ENCODE measurements at regions not wholly inside any gene's neighbourhood (a gene's known extent, or its start where the extent isn't known, plus 50 kb on each side); places are given as distances from the start of the nearest gene placed in this dataset.

DNA sequence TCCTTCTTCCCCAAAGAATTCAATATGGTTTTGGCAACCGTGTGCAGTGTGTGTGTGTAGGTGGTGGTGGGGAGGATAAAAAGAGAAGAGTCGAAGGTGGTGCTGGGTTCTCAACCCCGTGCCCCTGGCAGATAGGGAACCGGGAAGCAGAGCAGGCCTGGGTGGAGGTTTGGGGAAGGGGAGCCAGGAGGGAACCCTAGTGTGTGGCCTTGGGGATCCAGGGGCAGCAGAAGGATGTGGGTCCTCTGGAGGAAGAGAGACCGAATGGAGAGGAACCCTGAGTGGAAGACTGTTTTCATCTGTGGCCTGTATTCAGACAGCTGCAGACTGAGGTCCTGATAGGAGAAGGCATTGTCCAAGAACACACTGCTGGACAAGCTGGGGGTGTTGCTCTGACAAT lies 73.3 kb upstream of the B3GAT1 start:
- Histone ChIP-seq H3K36me3 (ENCODE audit: insufficient read depth, low read length) (no peaks in the 10 kb centered on the region), H3K4me2 (ENCODE audit: low read depth, low read length, poor library complexity, severe bottlenecking) (no peak overlapping the region), H4K20me1 (ENCODE audit: insufficient read depth, low read length, poor library complexity, severe bottlenecking) (no peaks in the 10 kb centered on the region), H3K4me1 (ENCODE audit: insufficient read depth, low read length, poor library complexity, severe bottlenecking) (no peaks in the 10 kb centered on the region), H3K9me2 (replicated peaks; ENCODE audit: low read depth, low read length) (no peaks in the 10 kb centered on the region), H3K4me3 (ENCODE audit: low read length, poor library complexity, severe bottlenecking) (no peak overlapping the region), H3F3A (ENCODE audit: low read depth) (no peaks in the 10 kb centered on the region), H3K79me2 (ENCODE audit: insufficient read depth, low read length) (no peaks in the 10 kb centered on the region), H3K27me3 (ENCODE audit: insufficient read depth, low read length, poor library complexity, severe bottlenecking) (no peaks in the 10 kb centered on the region), H2AFZ (ENCODE audit: low read length) (no peak overlapping the region), H3K9ac (ENCODE audit: low read depth, low read length, poor library complexity, severe bottlenecking) (no peak overlapping the region), H3K9me3 (ENCODE audit: insufficient read depth, low read depth, low read length) (peaks cover 31% of the 10 kb centered on the region; the same call in 1 of the 2 replicates)
- TF ChIP-seq, protein P1, sequence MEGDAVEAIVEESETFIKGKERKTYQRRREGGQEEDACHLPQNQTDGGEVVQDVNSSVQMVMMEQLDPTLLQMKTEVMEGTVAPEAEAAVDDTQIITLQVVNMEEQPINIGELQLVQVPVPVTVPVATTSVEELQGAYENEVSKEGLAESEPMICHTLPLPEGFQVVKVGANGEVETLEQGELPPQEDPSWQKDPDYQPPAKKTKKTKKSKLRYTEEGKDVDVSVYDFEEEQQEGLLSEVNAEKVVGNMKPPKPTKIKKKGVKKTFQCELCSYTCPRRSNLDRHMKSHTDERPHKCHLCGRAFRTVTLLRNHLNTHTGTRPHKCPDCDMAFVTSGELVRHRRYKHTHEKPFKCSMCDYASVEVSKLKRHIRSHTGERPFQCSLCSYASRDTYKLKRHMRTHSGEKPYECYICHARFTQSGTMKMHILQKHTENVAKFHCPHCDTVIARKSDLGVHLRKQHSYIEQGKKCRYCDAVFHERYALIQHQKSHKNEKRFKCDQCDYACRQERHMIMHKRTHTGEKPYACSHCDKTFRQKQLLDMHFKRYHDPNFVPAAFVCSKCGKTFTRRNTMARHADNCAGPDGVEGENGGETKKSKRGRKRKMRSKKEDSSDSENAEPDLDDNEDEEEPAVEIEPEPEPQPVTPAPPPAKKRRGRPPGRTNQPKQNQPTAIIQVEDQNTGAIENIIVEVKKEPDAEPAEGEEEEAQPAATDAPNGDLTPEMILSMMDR (conservative IDR thresholded peaks at IDR 0.05; ENCODE audit: low read length) = no peak
- TF ChIP-seq EZH2phosphoT487 (IDR thresholded peaks at IDR 0.05; ENCODE audit: borderline replicate concordance) = no peak

DNA sequence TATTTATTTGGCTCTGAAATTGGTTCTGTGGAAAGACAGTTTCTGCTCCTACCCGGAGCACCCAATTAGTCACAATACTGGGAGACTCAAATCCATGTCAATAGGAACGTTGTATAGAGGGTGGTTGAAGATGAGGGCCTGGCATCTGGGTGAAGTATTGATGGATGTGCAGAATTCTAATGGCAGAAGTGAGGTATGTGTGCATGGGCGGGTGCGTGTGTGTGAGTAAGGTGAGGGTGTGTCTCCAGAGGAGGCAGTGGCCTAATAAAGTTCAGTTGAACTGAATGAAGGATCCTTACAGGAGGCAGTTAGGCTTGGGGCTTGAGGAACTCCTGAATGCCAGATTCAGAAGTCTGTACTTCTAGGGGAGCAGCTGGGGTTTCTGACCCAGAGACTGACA lies 71.8 kb upstream of the B3GAT1 start:
- H3K9me3 ChIP-seq (ENCODE audit: insufficient read depth, low read depth, low read length) = peaks cover 37% of the 10 kb centered on the region; the same call in 1 of the 2 replicates
- no peak overlapping the region for H3K4me2 ChIP-seq (ENCODE audit: low read depth, low read length, poor library complexity, severe bottlenecking)
- no peak overlapping the region for H2AFZ ChIP-seq (ENCODE audit: low read length)
- no peak overlapping the region for H3K4me3 ChIP-seq (ENCODE audit: low read length, poor library complexity, severe bottlenecking)
- H4K20me1 ChIP-seq (ENCODE audit: insufficient read depth, low read length, poor library complexity, severe bottlenecking) = no peaks in the 10 kb centered on the region
- no peak for TF ChIP-seq EZH2phosphoT487 (IDR thresholded peaks at IDR 0.05; ENCODE audit: borderline replicate concordance)
- TF ChIP-seq, protein P1 (conservative IDR thresholded peaks at IDR 0.05; ENCODE audit: low read length) = no peak
- no peaks in the 10 kb centered on the region for H3K27me3 ChIP-seq (ENCODE audit: insufficient read depth, low read length, poor library complexity, severe bottlenecking)
- H3K36me3 ChIP-seq (ENCODE audit: insufficient read depth, low read length) = no peaks in the 10 kb centered on the region
- no peaks in the 10 kb centered on the region for H3K9me2 ChIP-seq (replicated peaks; ENCODE audit: low read depth, low read length)
- H3K79me2 ChIP-seq (ENCODE audit: insufficient read depth, low read length) = no peaks in the 10 kb centered on the region
- H3K9ac ChIP-seq (ENCODE audit: low read depth, low read length, poor library complexity, severe bottlenecking) = no peak overlapping the region
- no peaks in the 10 kb centered on the region for H3F3A ChIP-seq (ENCODE audit: low read depth)
- H3K4me1 ChIP-seq (ENCODE audit: insufficient read depth, low read length, poor library complexity, severe bottlenecking) = no peaks in the 10 kb centered on the region

GRCh38 chr11:134483291-134483690 lies 71.2 kb upstream of the B3GAT1 start:
- TF ChIP-seq, protein P1 (conservative IDR thresholded peaks at IDR 0.05; ENCODE audit: low read length) = no peak
- no peak for TF ChIP-seq EZH2phosphoT487 (IDR thresholded peaks at IDR 0.05; ENCODE audit: borderline replicate concordance)
- Histone ChIP-seq H3K9me2 (replicated peaks; ENCODE audit: low read depth, low read length) (no peaks in the 10 kb centered on the region), H3K4me2 (ENCODE audit: low read depth, low read length, poor library complexity, severe bottlenecking) (no peak overlapping the region), H3K9me3 (ENCODE audit: insufficient read depth, low read depth, low read length) (peaks cover 39% of the 10 kb centered on the region; the same call in 1 of the 2 replicates), H3K36me3 (ENCODE audit: insufficient read depth, low read length) (no peaks in the 10 kb centered on the region), H3K9ac (ENCODE audit: low read depth, low read length, poor library complexity, severe bottlenecking) (no peak overlapping the region), H3F3A (ENCODE audit: low read depth) (no peaks in the 10 kb centered on the region), H3K4me3 (ENCODE audit: low read length, poor library complexity, severe bottlenecking) (no peak overlapping the region), H3K79me2 (ENCODE audit: insufficient read depth, low read length) (no peaks in the 10 kb centered on the region), H3K4me1 (ENCODE audit: insufficient read depth, low read length, poor library complexity, severe bottlenecking) (no peaks in the 10 kb centered on the region), H4K20me1 (ENCODE audit: insufficient read depth, low read length, poor library complexity, severe bottlenecking) (no peaks in the 10 kb centered on the region), H2AFZ (ENCODE audit: low read length) (no peak overlapping the region), H3K27me3 (ENCODE audit: insufficient read depth, low read length, poor library complexity, severe bottlenecking) (no peaks in the 10 kb centered on the region)

All from Loucy (cell line).